Prostate gland (tissue), 2 donors: ENCODE measurements at regions not wholly inside any gene's neighbourhood (a gene's known extent, or its start where the extent isn't known, plus 50 kb on each side); places are given as distances from the start of the nearest gene placed in this dataset.

Experiments used
- CTCF ChIP-seq, 4 experiments: fragments of 200-600 bp in 2 of 4; fragments of 450-650 bp in 2 of 4; sonication (generic) in 2 of 4; IDR thresholded peaks; 1 replicate in 3 of 4; 2 replicates in 1 of 4; pipeline ENCODE4 v1.5.1; 2016 to 2019; ENCODE audit warnings: antibody characterized with exemption in 4 of 4, mild to moderate bottlenecking in 2 of 4, moderate library complexity in 2 of 4
- POLR2A ChIP-seq: fragments of 450-650 bp; IDR thresholded peaks from one replicate; pipeline ENCODE4 v1.6.1; 2016; ENCODE audit warnings: antibody characterized with exemption, mild to moderate bottlenecking
- POLR2AphosphoS5 ChIP-seq: sonication (generic); formaldehyde crosslinking; IDR thresholded peaks from one replicate; pipeline ENCODE4 v1.6.1; 2017; ENCODE audit warnings: antibody characterized with exemption

- no peak for TF ChIP-seq POLR2A
- TF ChIP-seq CTCF (IDR thresholded peaks at IDR 0.05) = no peak
- TF ChIP-seq POLR2AphosphoS5 = no peak
Measured at GRCh38 chr5:62030326-62030725, 275.7 kb upstream of the KIF2A start.
